Activated naive CD8-positive, alpha-beta T cell treated with anti-CD3 and anti-CD28 coated beads, Interleukin-2, amount 50 U/mL, for 24 hours (primary cell): ENCODE measurements at regions not wholly inside any gene's neighbourhood (a gene's known extent, or its start where the extent isn't known, plus 50 kb on each side); places are given as distances from the start of the nearest gene placed in this dataset.

Experiments used
- ATAC-seq: fragments of 150-1000 bp; cut with Tn5 transposase; one replicate; pipeline ENCODE4 v1.10.0; 2021
- DNase-seq: peaks from one replicate; pipeline ENCODE4 v3.0.0; 2021
- H3K27ac Mint-ChIP-seq: one replicate; pipeline ENCODE4 v1.8.0; 2021; ENCODE audit warnings: mild to moderate bottlenecking, mixed read lengths
- H3K27me3 Mint-ChIP-seq: one replicate; pipeline ENCODE4 v1.8.0; 2021; ENCODE audit warnings: mixed read lengths
- H3K36me3 Mint-ChIP-seq: one replicate; pipeline ENCODE4 v1.8.0; 2021; ENCODE audit warnings: low read depth, mixed read lengths
- H3K4me1 Mint-ChIP-seq: one replicate; pipeline ENCODE4 v1.8.0; 2021; ENCODE audit warnings: mixed read lengths
- H3K4me3 Mint-ChIP-seq: one replicate; pipeline ENCODE4 v1.8.0; 2021; ENCODE audit warnings: mild to moderate bottlenecking, moderate library complexity, mixed read lengths
- H3K9me3 Mint-ChIP-seq: one replicate; pipeline ENCODE4 v1.8.0; 2021; ENCODE audit warnings: mixed read lengths

GRCh38 chr2:235291461-235291860 is 202.4 kb upstream of the AGAP1 start:
- no peaks in the 10 kb centered on the region for H3K36me3 Mint-ChIP-seq
- no peak overlapping the region for H3K4me3 Mint-ChIP-seq
- no peak overlapping the region for H3K27ac Mint-ChIP-seq
- no peaks in the 10 kb centered on the region for H3K4me1 Mint-ChIP-seq
- ATAC-seq (no peak), DNase-seq (no peak)
- peaks cover 11% of the 10 kb centered on the region for H3K27me3 Mint-ChIP-seq
- H3K9me3 Mint-ChIP-seq: no peaks in the 10 kb centered on the region

- Mint-ChIP-seq H3K36me3 (no peaks in the 10 kb centered on the region), H3K27me3 (peaks cover 11% of the 10 kb centered on the region), H3K9me3 (peaks cover 6% of the 10 kb centered on the region), H3K4me3 (no peak overlapping the region), H3K4me1 (no peaks in the 10 kb centered on the region), H3K27ac (no peak overlapping the region)
- no peak for DNase-seq
- no peak for ATAC-seq
Measured at GRCh38 chr2:235293061-235293460, 200.8 kb upstream of the AGAP1 start.

GRCh38 chr2:235295831-235296230 is 198.0 kb upstream of the AGAP1 start:
- no peak overlapping the region for H3K4me3 Mint-ChIP-seq
- no peak overlapping the region for H3K27ac Mint-ChIP-seq
- H3K9me3 Mint-ChIP-seq: peaks cover 6% of the 10 kb centered on the region
- no peaks in the 10 kb centered on the region for H3K4me1 Mint-ChIP-seq
- no peak for DNase-seq
- no peaks in the 10 kb centered on the region for H3K36me3 Mint-ChIP-seq
- no peak for ATAC-seq
- peaks cover 15% of the 10 kb centered on the region for H3K27me3 Mint-ChIP-seq

GRCh38 chr2:235300368-235301201 is 193.3 kb upstream of the AGAP1 start:
- Mint-ChIP-seq H3K27me3 (peaks cover 18% of the 10 kb centered on the region), H3K27ac (no peak overlapping the region)
- no peak for DNase-seq

GRCh38 chr2:235301202-235302076 is 192.4 kb upstream of the AGAP1 start:
- H3K9me3 Mint-ChIP-seq: peaks cover 6% of the 10 kb centered on the region
- H3K4me1 Mint-ChIP-seq: no peaks in the 10 kb centered on the region
- peaks cover 17% of the 10 kb centered on the region for H3K27me3 Mint-ChIP-seq
- no peak for DNase-seq
- no peaks in the 10 kb centered on the region for H3K36me3 Mint-ChIP-seq
- no peak for ATAC-seq
- H3K4me3 Mint-ChIP-seq: no peak overlapping the region
- no peak overlapping the region for H3K27ac Mint-ChIP-seq

More at GRCh38 chr2:235300368-235301201, 193.3 kb upstream of the AGAP1 start:
- H3K9me3 Mint-ChIP-seq: peaks cover 6% of the 10 kb centered on the region
- ATAC-seq: no peak
- no peaks in the 10 kb centered on the region for H3K36me3 Mint-ChIP-seq
- H3K4me3 Mint-ChIP-seq: no peak overlapping the region
- no peaks in the 10 kb centered on the region for H3K4me1 Mint-ChIP-seq

GRCh38 chr2:235302263-235302662 is 191.6 kb upstream of the AGAP1 start:
- Mint-ChIP-seq H3K36me3 (no peaks in the 10 kb centered on the region), H3K4me1 (no peaks in the 10 kb centered on the region), H3K27ac (no peak overlapping the region), H3K9me3 (peaks cover 5% of the 10 kb centered on the region), H3K27me3 (peaks cover 17% of the 10 kb centered on the region), H3K4me3 (no peak overlapping the region)
- ATAC-seq: no peak
- no peak for DNase-seq

- Mint-ChIP-seq H3K9me3 (no peaks in the 10 kb centered on the region), H3K27me3 (peaks cover 22% of the 10 kb centered on the region), H3K4me1 (no peaks in the 10 kb centered on the region), H3K27ac (no peak overlapping the region), H3K4me3 (no peak overlapping the region), H3K36me3 (no peaks in the 10 kb centered on the region)
- ATAC-seq (no peak), DNase-seq (no peak)
Measured at GRCh38 chr2:235303499-235304291, 190.1 kb upstream of the AGAP1 start.

- no peak overlapping the region for H3K4me3 Mint-ChIP-seq
- no peak for DNase-seq
- ATAC-seq: no peak
- peaks cover 22% of the 10 kb centered on the region for H3K27me3 Mint-ChIP-seq
- H3K4me1 Mint-ChIP-seq: no peaks in the 10 kb centered on the region
- H3K36me3 Mint-ChIP-seq: no peaks in the 10 kb centered on the region
- no peaks in the 10 kb centered on the region for H3K9me3 Mint-ChIP-seq
- H3K27ac Mint-ChIP-seq: no peak overlapping the region
Measured at GRCh38 chr2:235305678-235306077, 188.2 kb upstream of the AGAP1 start.

GRCh38 chr2:235311044-235311443 is 182.8 kb upstream of the AGAP1 start:
- H3K9me3 Mint-ChIP-seq: no peaks in the 10 kb centered on the region
- H3K36me3 Mint-ChIP-seq: no peaks in the 10 kb centered on the region
- ATAC-seq (no peak), DNase-seq (no peak)
- peaks cover 16% of the 10 kb centered on the region for H3K27me3 Mint-ChIP-seq
- no peak overlapping the region for H3K27ac Mint-ChIP-seq
- H3K4me3 Mint-ChIP-seq: no peak overlapping the region
- H3K4me1 Mint-ChIP-seq: no peaks in the 10 kb centered on the region

GRCh38 chr2:235312571-235312970 is 181.3 kb upstream of the AGAP1 start:
- no peaks in the 10 kb centered on the region for H3K9me3 Mint-ChIP-seq
- ATAC-seq (no peak), DNase-seq (no peak)
- no peaks in the 10 kb centered on the region for H3K36me3 Mint-ChIP-seq
- no peak overlapping the region for H3K4me3 Mint-ChIP-seq
- H3K4me1 Mint-ChIP-seq: no peaks in the 10 kb centered on the region
- H3K27me3 Mint-ChIP-seq: peaks cover 15% of the 10 kb centered on the region
- no peak overlapping the region for H3K27ac Mint-ChIP-seq

GRCh38 chr2:235314371-235314930 is 179.4 kb upstream of the AGAP1 start:
- H3K9me3 Mint-ChIP-seq: no peaks in the 10 kb centered on the region

GRCh38 chr2:235319095-235319494 is 174.7 kb upstream of the AGAP1 start:
- H3K27ac Mint-ChIP-seq: no peak overlapping the region
- peaks cover 8% of the 10 kb centered on the region for H3K27me3 Mint-ChIP-seq
- H3K4me3 Mint-ChIP-seq: no peak overlapping the region
- ATAC-seq: no peak
- H3K9me3 Mint-ChIP-seq: no peaks in the 10 kb centered on the region
- no peaks in the 10 kb centered on the region for H3K36me3 Mint-ChIP-seq
- H3K4me1 Mint-ChIP-seq: no peaks in the 10 kb centered on the region
- DNase-seq: no peak

More at GRCh38 chr2:235314371-235314930, 179.4 kb upstream of the AGAP1 start:
- no peak for DNase-seq
- H3K4me3 Mint-ChIP-seq: no peak overlapping the region
- H3K27ac Mint-ChIP-seq: no peak overlapping the region
- ATAC-seq: no peak
- H3K36me3 Mint-ChIP-seq: no peaks in the 10 kb centered on the region
- H3K27me3 Mint-ChIP-seq: peaks cover 10% of the 10 kb centered on the region
- no peaks in the 10 kb centered on the region for H3K4me1 Mint-ChIP-seq

- H3K27ac Mint-ChIP-seq: no peak overlapping the region
- H3K9me3 Mint-ChIP-seq: no peaks in the 10 kb centered on the region
- no peak for DNase-seq
- ATAC-seq: no peak
- no peaks in the 10 kb centered on the region for H3K36me3 Mint-ChIP-seq
- no peaks in the 10 kb centered on the region for H3K4me1 Mint-ChIP-seq
- H3K27me3 Mint-ChIP-seq: peaks cover 9% of the 10 kb centered on the region
- H3K4me3 Mint-ChIP-seq: no peak overlapping the region
Measured at GRCh38 chr2:235320326-235320725, 173.5 kb upstream of the AGAP1 start.

- no peak for DNase-seq
- no peak for ATAC-seq
- H3K27me3 Mint-ChIP-seq: peaks cover 13% of the 10 kb centered on the region
- H3K36me3 Mint-ChIP-seq: no peaks in the 10 kb centered on the region
- no peak overlapping the region for H3K27ac Mint-ChIP-seq
- H3K4me3 Mint-ChIP-seq: no peak overlapping the region
- H3K4me1 Mint-ChIP-seq: no peaks in the 10 kb centered on the region
- H3K9me3 Mint-ChIP-seq: no peaks in the 10 kb centered on the region
Measured at GRCh38 chr2:235324324-235324723, 169.5 kb upstream of the AGAP1 start.
